GM23338 (cell line): ENCODE measurements at regions not wholly inside any gene's neighbourhood (a gene's known extent, or its start where the extent isn't known, plus 50 kb on each side); places are given as distances from the start of the nearest gene placed in this dataset.

Experiments used
- ATAC-seq: fragments of 200-7000 bp; cut with Tn5 transposase; 3 replicates; pipeline ENCODE4 v1.9.1; 2020
- DNase-seq: peaks from one replicate; pipeline ENCODE4 v3.0.0-alpha.2; 2015; ENCODE audit warnings: low spot score
- H2AFZ ChIP-seq: fragments of 200-600 bp; sonication (generic); 2 replicates; pipeline ENCODE4 v1.8.0; 2016; ENCODE audit warnings: antibody characterized with exemption, mild to moderate bottlenecking, moderate library complexity
- H3F3A ChIP-seq: fragments of 200-600 bp; sonication (generic); replicated peaks from 2 replicates; pipeline ENCODE4 v1.8.0; 2017; ENCODE audit warnings: antibody characterized with exemption, mixed run types, low read depth
- H3K27ac ChIP-seq: fragments of 200-600 bp; sonication (generic); 2 replicates; pipeline ENCODE4 v1.6.1; 2016; ENCODE audit warnings: low read depth
- H3K27me3 ChIP-seq: fragments of 200-600 bp; sonication (generic); 2 replicates; pipeline ENCODE4 v1.8.0; 2016; ENCODE audit warnings: mild to moderate bottlenecking, mixed run types, moderate library complexity; ENCODE audit not compliant: insufficient read depth
- H3K36me3 ChIP-seq: fragments of 200-600 bp; sonication (generic); 2 replicates; pipeline ENCODE4 v1.8.0; 2016; ENCODE audit warnings: mild to moderate bottlenecking; ENCODE audit not compliant: insufficient read depth
- H3K4me1 ChIP-seq: fragments of 200-600 bp; sonication (generic); 2 replicates; pipeline ENCODE4 v1.8.0; 2016; ENCODE audit warnings: mild to moderate bottlenecking, moderate library complexity; ENCODE audit not compliant: insufficient read depth
- H3K4me2 ChIP-seq: fragments of 200-600 bp; sonication (generic); 2 replicates; pipeline ENCODE4 v1.7.1; 2017; ENCODE audit warnings: mixed run types
- H3K4me3 ChIP-seq: fragments of 200-600 bp; sonication (generic); 2 replicates; pipeline ENCODE4 v1.6.1; 2016; ENCODE audit warnings: mixed run types
- H3K79me2 ChIP-seq: fragments of 200-600 bp; sonication (generic); replicated peaks from 2 replicates; pipeline ENCODE4 v1.8.0; 2017; ENCODE audit warnings: mild to moderate bottlenecking; ENCODE audit not compliant: insufficient read depth
- H3K9me2 ChIP-seq: fragments of 200-600 bp; sonication (generic); 2 replicates; pipeline ENCODE4 v1.8.0; 2017; ENCODE audit not compliant: insufficient read depth
- H4K20me1 ChIP-seq: fragments of 200-600 bp; sonication (generic); replicated peaks from 2 replicates; pipeline ENCODE4 v1.8.0; 2017; ENCODE audit warnings: mild to moderate bottlenecking; ENCODE audit not compliant: insufficient read depth
- H3K27ac Mint-ChIP-seq: 2 replicates; pipeline ENCODE4 v1.8.0; 2020; ENCODE audit warnings: inconsistent platforms, mild to moderate bottlenecking, moderate library complexity, mixed read lengths
- H3K27me3 Mint-ChIP-seq: 3 replicates; pipeline ENCODE4 v1.8.0; 2022; ENCODE audit warnings: low read depth, mild to moderate bottlenecking, moderate library complexity, mixed read lengths, inconsistent platforms; ENCODE audit not compliant: insufficient read depth, poor library complexity
- H3K36me3 Mint-ChIP-seq: 3 replicates; pipeline ENCODE4 v1.8.0; 2021; ENCODE audit warnings: low read depth, mild to moderate bottlenecking, inconsistent platforms, moderate library complexity, mixed read lengths
- H3K4me1 Mint-ChIP-seq: 3 replicates; pipeline ENCODE4 v1.8.0; 2020; ENCODE audit warnings: mild to moderate bottlenecking, inconsistent platforms, mixed read lengths
- H3K4me3 Mint-ChIP-seq: 3 replicates; pipeline ENCODE4 v1.8.0; 2021; ENCODE audit warnings: moderate library complexity, mild to moderate bottlenecking, inconsistent platforms, mixed read lengths
- H3K9me3 Mint-ChIP-seq: 3 replicates; pipeline ENCODE4 v1.8.0; 2020; ENCODE audit warnings: moderate library complexity, mild to moderate bottlenecking, inconsistent platforms, mixed read lengths
- CREB1 ChIP-seq: fragments of 250-450 bp; sonication (Bioruptor Pico); IDR thresholded peaks from 2 replicates; pipeline ENCODE4 v1.5.0; 2020; ENCODE audit warnings: low read depth, mild to moderate bottlenecking, moderate library complexity
- EZH2 ChIP-seq: fragments of 200-600 bp; sonication (generic); IDR thresholded peaks from one replicate; pipeline ENCODE4 v1.8.0; 2017; ENCODE audit warnings: antibody characterized with exemption, mild to moderate bottlenecking, low read depth; ENCODE audit not compliant: unreplicated experiment
- EZH2phosphoT487 ChIP-seq: fragments of 200-600 bp; sonication (generic); IDR thresholded peaks from one replicate; pipeline ENCODE4 v1.8.1; 2018; ENCODE audit warnings: antibody characterized with exemption; ENCODE audit not compliant: unreplicated experiment
- TF ChIP-seq, protein P1 (sequence below): fragments of 250-450 bp; sonication (Bioruptor Pico); IDR thresholded peaks from 2 replicates; pipeline ENCODE4 v1.5.0; 2020; ENCODE audit warnings: mild to moderate bottlenecking, moderate library complexity
- TF ChIP-seq, protein P2 (sequence below), 2 experiments: fragments of 200-600 bp in 1 of 2; sonication (generic) in 1 of 2; conservative IDR thresholded peaks; 2 replicates each; pipeline versions ENCODE4 v1.5.1 to v1.6.1; 2016 to 2017; ENCODE audit warnings: antibody characterized with exemption in 2 of 2, low read depth in 2 of 2, mild to moderate bottlenecking in 2 of 2, moderate library complexity in 1 of 2

DNA sequence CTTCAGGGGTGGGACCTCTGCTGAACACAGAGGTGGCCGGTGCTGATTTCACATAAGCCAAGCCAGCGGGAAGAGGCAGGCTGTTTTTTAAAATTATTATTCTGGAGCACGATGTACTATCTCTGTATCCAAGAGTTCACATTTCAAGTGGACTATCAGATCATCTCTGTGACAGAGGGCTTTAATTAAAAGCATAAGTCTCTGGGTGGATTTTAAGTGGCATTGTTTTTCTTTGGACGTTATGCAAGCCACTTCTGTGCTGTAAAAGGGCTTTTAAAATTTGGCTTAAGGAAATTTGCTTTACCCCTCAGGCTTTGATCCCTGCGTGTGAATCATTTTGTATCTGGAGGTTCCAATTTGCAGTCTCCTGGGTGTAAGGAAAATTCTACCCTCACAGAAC lies 124.7 kb downstream of the PALM2AKAP2 start (continued):
- TF ChIP-seq, protein P1, sequence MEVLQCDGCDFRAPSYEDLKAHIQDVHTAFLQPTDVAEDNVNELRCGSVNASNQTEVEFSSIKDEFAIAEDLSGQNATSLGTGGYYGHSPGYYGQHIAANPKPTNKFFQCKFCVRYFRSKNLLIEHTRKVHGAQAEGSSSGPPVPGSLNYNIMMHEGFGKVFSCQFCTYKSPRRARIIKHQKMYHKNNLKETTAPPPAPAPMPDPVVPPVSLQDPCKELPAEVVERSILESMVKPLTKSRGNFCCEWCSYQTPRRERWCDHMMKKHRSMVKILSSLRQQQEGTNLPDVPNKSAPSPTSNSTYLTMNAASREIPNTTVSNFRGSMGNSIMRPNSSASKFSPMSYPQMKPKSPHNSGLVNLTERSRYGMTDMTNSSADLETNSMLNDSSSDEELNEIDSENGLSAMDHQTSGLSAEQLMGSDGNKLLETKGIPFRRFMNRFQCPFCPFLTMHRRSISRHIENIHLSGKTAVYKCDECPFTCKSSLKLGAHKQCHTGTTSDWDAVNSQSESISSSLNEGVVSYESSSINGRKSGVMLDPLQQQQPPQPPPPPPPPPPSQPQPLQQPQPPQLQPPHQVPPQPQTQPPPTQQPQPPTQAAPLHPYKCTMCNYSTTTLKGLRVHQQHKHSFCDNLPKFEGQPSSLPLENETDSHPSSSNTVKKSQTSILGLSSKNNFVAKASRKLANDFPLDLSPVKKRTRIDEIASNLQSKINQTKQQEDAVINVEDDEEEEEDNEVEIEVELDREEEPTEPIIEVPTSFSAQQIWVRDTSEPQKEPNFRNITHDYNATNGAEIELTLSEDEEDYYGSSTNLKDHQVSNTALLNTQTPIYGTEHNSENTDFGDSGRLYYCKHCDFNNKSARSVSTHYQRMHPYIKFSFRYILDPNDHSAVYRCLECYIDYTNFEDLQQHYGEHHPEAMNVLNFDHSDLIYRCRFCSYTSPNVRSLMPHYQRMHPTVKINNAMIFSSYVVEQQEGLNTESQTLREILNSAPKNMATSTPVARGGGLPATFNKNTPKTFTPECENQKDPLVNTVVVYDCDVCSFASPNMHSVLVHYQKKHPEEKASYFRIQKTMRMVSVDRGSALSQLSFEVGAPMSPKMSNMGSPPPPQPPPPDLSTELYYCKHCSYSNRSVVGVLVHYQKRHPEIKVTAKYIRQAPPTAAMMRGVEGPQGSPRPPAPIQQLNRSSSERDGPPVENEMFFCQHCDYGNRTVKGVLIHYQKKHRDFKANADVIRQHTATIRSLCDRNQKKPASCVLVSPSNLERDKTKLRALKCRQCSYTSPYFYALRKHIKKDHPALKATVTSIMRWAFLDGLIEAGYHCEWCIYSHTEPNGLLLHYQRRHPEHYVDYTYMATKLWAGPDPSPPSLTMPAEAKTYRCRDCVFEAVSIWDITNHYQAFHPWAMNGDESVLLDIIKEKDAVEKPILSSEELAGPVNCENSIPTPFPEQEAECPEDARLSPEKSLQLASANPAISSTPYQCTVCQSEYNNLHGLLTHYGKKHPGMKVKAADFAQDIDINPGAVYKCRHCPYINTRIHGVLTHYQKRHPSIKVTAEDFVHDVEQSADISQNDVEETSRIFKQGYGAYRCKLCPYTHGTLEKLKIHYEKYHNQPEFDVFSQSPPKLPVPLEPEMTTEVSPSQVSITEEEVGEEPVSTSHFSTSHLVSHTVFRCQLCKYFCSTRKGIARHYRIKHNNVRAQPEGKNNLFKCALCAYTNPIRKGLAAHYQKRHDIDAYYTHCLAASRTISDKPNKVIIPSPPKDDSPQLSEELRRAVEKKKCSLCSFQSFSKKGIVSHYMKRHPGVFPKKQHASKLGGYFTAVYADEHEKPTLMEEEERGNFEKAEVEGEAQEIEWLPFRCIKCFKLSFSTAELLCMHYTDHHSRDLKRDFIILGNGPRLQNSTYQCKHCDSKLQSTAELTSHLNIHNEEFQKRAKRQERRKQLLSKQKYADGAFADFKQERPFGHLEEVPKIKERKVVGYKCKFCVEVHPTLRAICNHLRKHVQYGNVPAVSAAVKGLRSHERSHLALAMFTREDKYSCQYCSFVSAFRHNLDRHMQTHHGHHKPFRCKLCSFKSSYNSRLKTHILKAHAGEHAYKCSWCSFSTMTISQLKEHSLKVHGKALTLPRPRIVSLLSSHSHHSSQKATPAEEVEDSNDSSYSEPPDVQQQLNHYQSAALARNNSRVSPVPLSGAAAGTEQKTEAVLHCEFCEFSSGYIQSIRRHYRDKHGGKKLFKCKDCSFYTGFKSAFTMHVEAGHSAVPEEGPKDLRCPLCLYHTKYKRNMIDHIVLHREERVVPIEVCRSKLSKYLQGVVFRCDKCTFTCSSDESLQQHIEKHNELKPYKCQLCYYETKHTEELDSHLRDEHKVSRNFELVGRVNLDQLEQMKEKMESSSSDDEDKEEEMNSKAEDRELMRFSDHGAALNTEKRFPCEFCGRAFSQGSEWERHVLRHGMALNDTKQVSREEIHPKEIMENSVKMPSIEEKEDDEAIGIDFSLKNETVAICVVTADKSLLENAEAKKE (CRISPR knock-in tag) = no peak
- no peak for TF ChIP-seq EZH2phosphoT487
- TF ChIP-seq CREB1 = no peak

DNA sequence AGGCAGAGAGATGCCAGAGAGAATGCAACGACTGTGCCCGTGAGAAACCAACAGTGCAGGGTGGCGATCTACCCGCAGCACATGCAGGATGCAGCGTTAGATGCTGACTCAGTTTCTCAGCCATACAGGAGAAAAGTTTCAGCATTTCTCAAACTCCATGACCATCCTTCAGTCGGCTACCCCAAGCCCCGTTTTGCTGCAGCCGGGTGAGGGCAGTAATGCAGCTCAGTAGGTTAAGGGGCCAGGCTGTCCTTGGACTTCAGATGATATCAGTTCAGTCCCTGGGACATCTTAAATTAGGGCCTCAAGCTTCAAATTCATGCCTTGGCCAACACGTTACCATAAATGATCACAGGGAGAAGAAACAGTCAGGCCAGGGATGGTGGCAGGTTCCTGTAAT lies 125.5 kb downstream of the PALM2AKAP2 start:
- Mint-ChIP-seq H3K4me1 (peaks cover 16% of the 10 kb centered on the region), H3K9me3 (no peaks in the 10 kb centered on the region), H3K4me3 (no peak overlapping the region), H3K27me3 (peaks cover 2% of the 10 kb centered on the region), H3K27ac (no peak overlapping the region), H3K36me3 (no peaks in the 10 kb centered on the region)
- no peak for ATAC-seq
- TF ChIP-seq, protein P2, sequence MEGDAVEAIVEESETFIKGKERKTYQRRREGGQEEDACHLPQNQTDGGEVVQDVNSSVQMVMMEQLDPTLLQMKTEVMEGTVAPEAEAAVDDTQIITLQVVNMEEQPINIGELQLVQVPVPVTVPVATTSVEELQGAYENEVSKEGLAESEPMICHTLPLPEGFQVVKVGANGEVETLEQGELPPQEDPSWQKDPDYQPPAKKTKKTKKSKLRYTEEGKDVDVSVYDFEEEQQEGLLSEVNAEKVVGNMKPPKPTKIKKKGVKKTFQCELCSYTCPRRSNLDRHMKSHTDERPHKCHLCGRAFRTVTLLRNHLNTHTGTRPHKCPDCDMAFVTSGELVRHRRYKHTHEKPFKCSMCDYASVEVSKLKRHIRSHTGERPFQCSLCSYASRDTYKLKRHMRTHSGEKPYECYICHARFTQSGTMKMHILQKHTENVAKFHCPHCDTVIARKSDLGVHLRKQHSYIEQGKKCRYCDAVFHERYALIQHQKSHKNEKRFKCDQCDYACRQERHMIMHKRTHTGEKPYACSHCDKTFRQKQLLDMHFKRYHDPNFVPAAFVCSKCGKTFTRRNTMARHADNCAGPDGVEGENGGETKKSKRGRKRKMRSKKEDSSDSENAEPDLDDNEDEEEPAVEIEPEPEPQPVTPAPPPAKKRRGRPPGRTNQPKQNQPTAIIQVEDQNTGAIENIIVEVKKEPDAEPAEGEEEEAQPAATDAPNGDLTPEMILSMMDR (conservative IDR thresholded peaks at IDR 0.05; ENCODE audit: low read depth in 2 of 2) = peak in 1 of 2 experiments; percentile 13; a peak in 1 of 4 replicates
- no peak for TF ChIP-seq EZH2
- Histone ChIP-seq H3K27ac (no peak overlapping the region), H3K4me2 (no peak overlapping the region), H3K4me3 (no peak overlapping the region), H4K20me1 (no peaks in the 10 kb centered on the region), H3K27me3 (no peaks in the 10 kb centered on the region), H3K9me2 (peaks cover 7% of the 10 kb centered on the region), H3K4me1 (0 out of 2 replicates have a peak, but pooled peaks cover 6% of the 10 kb centered on the region), H3F3A (no peaks in the 10 kb centered on the region), H3K79me2 (no peaks in the 10 kb centered on the region), H2AFZ (no peak overlapping the region), H3K36me3 (no peaks in the 10 kb centered on the region)
- no peak for DNase-seq
